GM12878 (cell line): ENCODE measurements at regions not wholly inside any gene's neighbourhood (a gene's known extent, or its start where the extent isn't known, plus 50 kb on each side); places are given as distances from the start of the nearest gene placed in this dataset.

ENCODE experiments used
- ATAC-seq: fragments of 200-7000 bp; cut with Tn5 transposase; 3 replicates; pipeline ENCODE4 v1.9.1; 2020; ENCODE audit warnings: mild to moderate bottlenecking, moderate library complexity
- BruUV-seq: library from RNA; stranded (reverse); fragments of 400-500 nt; replicated peaks from 2 replicates; lab custom pipeline; 2021; lab: Mats Ljungman, UMichigan
- CTCF ChIA-PET: fragments of 300-600 bp; sonication (Branson Sonifier 250); formaldehyde crosslinking; extraction: SDS; loops from one replicate; lab custom pipeline; 2021; ENCODE audit warnings: inconsistent platforms; lab: Yijun Ruan, JAX
- POLR2A ChIA-PET: fragments of 350-600 bp; formaldehyde crosslinking; extraction: SDS; loops from one replicate; lab custom pipeline; 2021; ENCODE audit warnings: inconsistent platforms; lab: Charles Lee
- RAD21 ChIA-PET: fragments of 300-600 bp; sonication (Branson Sonifier 250); formaldehyde crosslinking; loops from one replicate; lab custom pipeline; 2023; ENCODE audit warnings: antibody characterized with exemption; ENCODE audit not compliant: unreplicated experiment; lab: Charles Lee
- SMC1A ChIA-PET: fragments of 300-600 bp; sonication (Branson Sonifier 250); formaldehyde crosslinking; loops from one replicate; lab custom pipeline; 2023; ENCODE audit not compliant: unreplicated experiment, uncharacterized antibody; lab: Charles Lee
- DNase-seq: peaks from one replicate; pipeline ENCODE4 v3.0.0-alpha.2; 2011; ENCODE audit warnings: low read depth, low spot score
- FAIRE-seq: peaks from 3 replicates; lab custom pipeline; 2011; peaks lifted over from hg19 to GRCh38; lab: Jason Lieb, UNC
- H2AFZ ChIP-seq: 2 replicates; pipeline ENCODE4 v1.6.0; 2011; ENCODE audit warnings: low read depth, low read length, control low read depth; ENCODE audit not compliant: control insufficient read depth
- H3K27ac ChIP-seq: 2 replicates; pipeline ENCODE4 v1.5.1; 2011; ENCODE audit warnings: control low read depth; ENCODE audit not compliant: control insufficient read depth, insufficient read depth
- H3K27me3 ChIP-seq, 2 experiments: replicated peaks in 1 of 2; 2 replicates each; pipeline versions ENCODE4 v1.6.0 to v1.6.1; 2011; ENCODE audit warnings: low read length in 1 of 2; ENCODE audit not compliant: control insufficient read depth in 2 of 2, insufficient read depth in 2 of 2
- H3K36me3 ChIP-seq, 2 experiments: 2 replicates each; pipeline ENCODE4 v1.5.1; 2011; ENCODE audit warnings: low read length in 1 of 2; ENCODE audit not compliant: control insufficient read depth in 2 of 2, insufficient read depth in 2 of 2
- H3K4me1 ChIP-seq: 2 replicates; pipeline ENCODE4 v1.6.1; 2011; ENCODE audit warnings: mild to moderate bottlenecking, low read length, moderate library complexity, mixed read lengths; ENCODE audit not compliant: control insufficient read depth, insufficient read depth
- H3K4me2 ChIP-seq: 2 replicates; pipeline ENCODE4 v1.6.0; 2011; ENCODE audit warnings: control low read depth; ENCODE audit not compliant: control insufficient read depth, insufficient read depth
- H3K4me3 ChIP-seq: fragments of 200-600 bp; sonication (generic); 2 replicates; pipeline ENCODE4 v1.5.1; 2016
- H3K79me2 ChIP-seq: 2 replicates; pipeline ENCODE4 v1.6.0; 2011; ENCODE audit warnings: low read length; ENCODE audit not compliant: control insufficient read depth, insufficient read depth
- H3K9ac ChIP-seq: 2 replicates; pipeline ENCODE4 v1.8.0; 2011; ENCODE audit warnings: low read length, control low read depth, mixed read lengths; ENCODE audit not compliant: control insufficient read depth, insufficient read depth
- H3K9me3 ChIP-seq: replicated peaks from 3 replicates; pipeline ENCODE4 v1.5.1; 2011; ENCODE audit warnings: mild to moderate bottlenecking, low read length; ENCODE audit not compliant: control insufficient read depth, insufficient read depth
- H4K20me1 ChIP-seq: 2 replicates; pipeline ENCODE4 v1.6.0; 2011; ENCODE audit not compliant: control insufficient read depth, insufficient read depth
- ASH2L ChIP-seq: fragments of 300-600, 200-600 bp; sonication (generic); IDR thresholded peaks from 2 replicates; pipeline ENCODE4 v1.6.1; 2017; ENCODE audit warnings: low read depth, mild to moderate bottlenecking, borderline replicate concordance
- CBX3 ChIP-seq: fragments of 200-600 bp; sonication (generic); IDR thresholded peaks from 2 replicates; pipeline ENCODE4 v1.6.1; 2016; ENCODE audit warnings: low read depth, borderline replicate concordance
- CHD2 ChIP-seq: IDR thresholded peaks from 2 replicates; pipeline ENCODE4 v1.6.1; 2011; ENCODE audit warnings: low read depth, low read length, improper control_type of control experiment, borderline replicate concordance
- CHD4 ChIP-seq: fragments of 200-600 bp; sonication (generic); IDR thresholded peaks from 2 replicates; pipeline ENCODE4 v1.6.1; 2016; ENCODE audit warnings: mild to moderate bottlenecking
- TARDBP ChIP-seq: IDR thresholded peaks from 2 replicates; pipeline ENCODE4 v1.6.1; 2016; ENCODE audit warnings: borderline replicate concordance
- ZNF207 ChIP-seq: fragments of 450-650 bp; IDR thresholded peaks from 2 replicates; pipeline ENCODE4 v1.6.1; 2014; ENCODE audit warnings: antibody characterized with exemption, mild to moderate bottlenecking, borderline replicate concordance
- ZNF274 ChIP-seq: IDR thresholded peaks from one replicate; pipeline ENCODE4 v1.8.0; 2011; ENCODE audit not compliant: insufficient read length, insufficient read depth
- WGBS: methylation state at CpG from one replicate; pipeline ENCODE4 v1.1.6; 2016; ENCODE audit warnings: low lambda C conversion rate; ENCODE audit not compliant: insufficient replicate concordance, insufficient coverage; ENCODE audit errors: missing lambda C conversion rate; 5-methylcytosine and 5-hydroxymethylcytosine counted together
- in situ Hi-C: fragments of 300-500 bp; cut with MboI; formaldehyde crosslinking; loops from 9 replicates; pipeline ENCODE4 v1.14.3; 2018; ENCODE audit warnings: mixed read lengths
- intact Hi-C: fragments of 100-400 bp; cut with micrococcal nuclease; formaldehyde crosslinking; loops from one replicate; pipeline ENCODE4 v1.14.2; 2022; ENCODE audit not compliant: unreplicated experiment
- TF ChIP-seq, protein P1 (sequence below): fragments of 450-650 bp; IDR thresholded peaks from 2 replicates; pipeline ENCODE4 v1.6.1; 2018; ENCODE audit warnings: mild to moderate bottlenecking, low read depth, moderate library complexity; ENCODE audit not compliant: partially characterized antibody
- TF ChIP-seq, protein P2 (sequence below): IDR thresholded peaks from 2 replicates; pipeline ENCODE4 v1.6.1; 2012; ENCODE audit warnings: low read depth, low read length, improper control_type of control experiment

DNA sequence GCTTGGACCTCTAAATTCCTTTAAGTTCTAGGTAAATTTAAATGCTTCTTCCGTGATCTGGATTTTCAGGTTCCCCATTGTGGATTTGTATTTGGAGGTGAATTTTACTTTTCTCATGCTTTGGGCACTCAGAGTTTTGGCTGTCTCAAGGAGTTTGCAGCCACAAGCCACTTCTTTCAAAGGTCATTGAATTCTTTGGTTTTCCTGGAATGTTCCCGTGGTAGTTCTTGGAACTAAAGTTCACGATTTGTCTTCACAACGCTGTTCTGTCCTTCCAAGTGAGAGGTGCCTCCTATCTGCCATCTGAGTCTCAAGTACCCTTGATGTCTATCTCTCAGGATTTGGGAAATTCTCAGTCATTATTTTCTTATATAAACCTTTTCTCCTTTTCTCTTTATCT lies 1438.7 kb upstream of the ZEB2 start:
- Histone ChIP-seq H3K79me2 (no peaks in the 10 kb centered on the region), H3K9me3 (no peaks in the 10 kb centered on the region), H2AFZ (no peak overlapping the region)
- intact Hi-C loops = no loop called here
- CTCF ChIA-PET = no interaction called here
- FAIRE-seq (no peak), ATAC-seq (no peak)
- in situ Hi-C loops = no loop called here
- TF ChIP-seq ZNF274 (no peak), CHD4 (no peak)
- TF ChIP-seq, all 136 proteins: peak for 0
- H3K27me3 ChIP-seq = no peaks in the 10 kb centered on the region
- no TSS peak for BruUV-seq
- no peaks in the 10 kb centered on the region for H3K4me1 ChIP-seq
- ChIA-PET RAD21 (no interaction called here), SMC1A (no interaction called here), POLR2A (no interaction called here)
- H3K4me3 ChIP-seq = no peak overlapping the region
- no peak overlapping the region for H3K9ac ChIP-seq
- no peak overlapping the region for H3K4me2 ChIP-seq
- 27% methylated on average over 4 of the region's 4 CpGs for WGBS
- no peak for DNase-seq
- no peak overlapping the region for H3K27ac ChIP-seq
- no peaks in the 10 kb centered on the region for H3K36me3 ChIP-seq
- no peaks in the 10 kb centered on the region for H4K20me1 ChIP-seq

DNA sequence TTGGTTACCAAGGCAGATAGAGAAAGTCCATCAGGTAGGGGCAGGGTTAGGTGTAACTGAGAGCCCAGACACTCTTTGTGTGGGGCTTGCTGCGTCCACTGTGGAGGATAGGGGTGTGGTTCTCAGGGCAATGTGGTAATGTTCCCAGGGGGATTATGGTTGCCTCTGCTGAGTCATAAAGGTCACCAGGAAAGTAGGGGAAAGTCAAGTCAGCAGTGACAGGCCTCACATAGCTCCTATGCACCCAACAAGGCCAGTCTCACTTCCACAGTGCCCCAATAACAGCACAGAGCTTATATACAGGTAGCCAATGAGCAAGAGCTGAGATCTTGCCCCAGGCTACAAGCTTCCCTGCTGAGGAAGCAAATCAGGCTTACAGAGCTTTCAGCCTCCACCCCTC lies 1438.0 kb upstream of the ZEB2 start:
- Histone ChIP-seq H3K9ac (no peak overlapping the region), H2AFZ (no peak overlapping the region), H4K20me1 (no peaks in the 10 kb centered on the region), H3K9me3 (no peaks in the 10 kb centered on the region), H3K79me2 (no peaks in the 10 kb centered on the region), H3K27me3 (no peaks in the 10 kb centered on the region), H3K36me3 (no peaks in the 10 kb centered on the region), H3K27ac (no peak overlapping the region), H3K4me3 (no peak overlapping the region), H3K4me2 (no peak overlapping the region), H3K4me1 (no peaks in the 10 kb centered on the region)
- CTCF ChIA-PET = no interaction called here
- SMC1A ChIA-PET = no interaction called here
- DNase-seq (no peak), FAIRE-seq (no peak), ATAC-seq (peak; percentile 56)
- POLR2A ChIA-PET = no interaction called here
- RAD21 ChIA-PET = no interaction called here
- WGBS = 0% methylated on average over 1 of the region's 1 CpG
- TF ChIP-seq ZNF207 (no peak), CHD2 (no peak), ASH2L (no peak), TARDBP (no peak), CBX3 (no peak)
- TF ChIP-seq, protein P1, sequence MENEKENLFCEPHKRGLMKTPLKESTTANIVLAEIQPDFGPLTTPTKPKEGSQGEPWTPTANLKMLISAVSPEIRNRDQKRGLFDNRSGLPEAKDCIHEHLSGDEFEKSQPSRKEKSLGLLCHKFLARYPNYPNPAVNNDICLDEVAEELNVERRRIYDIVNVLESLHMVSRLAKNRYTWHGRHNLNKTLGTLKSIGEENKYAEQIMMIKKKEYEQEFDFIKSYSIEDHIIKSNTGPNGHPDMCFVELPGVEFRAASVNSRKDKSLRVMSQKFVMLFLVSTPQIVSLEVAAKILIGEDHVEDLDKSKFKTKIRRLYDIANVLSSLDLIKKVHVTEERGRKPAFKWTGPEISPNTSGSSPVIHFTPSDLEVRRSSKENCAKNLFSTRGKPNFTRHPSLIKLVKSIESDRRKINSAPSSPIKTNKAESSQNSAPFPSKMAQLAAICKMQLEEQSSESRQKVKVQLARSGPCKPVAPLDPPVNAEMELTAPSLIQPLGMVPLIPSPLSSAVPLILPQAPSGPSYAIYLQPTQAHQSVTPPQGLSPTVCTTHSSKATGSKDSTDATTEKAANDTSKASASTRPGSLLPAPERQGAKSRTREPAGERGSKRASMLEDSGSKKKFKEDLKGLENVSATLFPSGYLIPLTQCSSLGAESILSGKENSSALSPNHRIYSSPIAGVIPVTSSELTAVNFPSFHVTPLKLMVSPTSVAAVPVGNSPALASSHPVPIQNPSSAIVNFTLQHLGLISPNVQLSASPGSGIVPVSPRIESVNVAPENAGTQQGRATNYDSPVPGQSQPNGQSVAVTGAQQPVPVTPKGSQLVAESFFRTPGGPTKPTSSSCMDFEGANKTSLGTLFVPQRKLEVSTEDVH = no peak
- TF ChIP-seq, protein P2, sequence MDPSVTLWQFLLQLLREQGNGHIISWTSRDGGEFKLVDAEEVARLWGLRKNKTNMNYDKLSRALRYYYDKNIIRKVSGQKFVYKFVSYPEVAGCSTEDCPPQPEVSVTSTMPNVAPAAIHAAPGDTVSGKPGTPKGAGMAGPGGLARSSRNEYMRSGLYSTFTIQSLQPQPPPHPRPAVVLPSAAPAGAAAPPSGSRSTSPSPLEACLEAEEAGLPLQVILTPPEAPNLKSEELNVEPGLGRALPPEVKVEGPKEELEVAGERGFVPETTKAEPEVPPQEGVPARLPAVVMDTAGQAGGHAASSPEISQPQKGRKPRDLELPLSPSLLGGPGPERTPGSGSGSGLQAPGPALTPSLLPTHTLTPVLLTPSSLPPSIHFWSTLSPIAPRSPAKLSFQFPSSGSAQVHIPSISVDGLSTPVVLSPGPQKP = no peak
- no TSS peak for BruUV-seq
- in situ Hi-C loops (no loop called here), intact Hi-C loops (no loop called here)
